DMS79 treated with DMSO at 0.1 percent for 48 hours (cell line): ENCODE measurements at regions not wholly inside any gene's neighbourhood (a gene's known extent, or its start where the extent isn't known, plus 50 kb on each side); places are given as distances from the start of the nearest gene placed in this dataset.

Source experiments
- DNase-seq: peaks from one replicate; lab custom pipeline; 2025; lab: John Stamatoyannopoulos, UW

- DNase-seq = no peak
Observed at GRCh38 chr1:212190169-212190568, 95.0 kb upstream of the PPP2R5A start.

- no peak for DNase-seq
Observed at GRCh38 chr1:212192261-212192998, 92.8 kb upstream of the PPP2R5A start.

DNA sequence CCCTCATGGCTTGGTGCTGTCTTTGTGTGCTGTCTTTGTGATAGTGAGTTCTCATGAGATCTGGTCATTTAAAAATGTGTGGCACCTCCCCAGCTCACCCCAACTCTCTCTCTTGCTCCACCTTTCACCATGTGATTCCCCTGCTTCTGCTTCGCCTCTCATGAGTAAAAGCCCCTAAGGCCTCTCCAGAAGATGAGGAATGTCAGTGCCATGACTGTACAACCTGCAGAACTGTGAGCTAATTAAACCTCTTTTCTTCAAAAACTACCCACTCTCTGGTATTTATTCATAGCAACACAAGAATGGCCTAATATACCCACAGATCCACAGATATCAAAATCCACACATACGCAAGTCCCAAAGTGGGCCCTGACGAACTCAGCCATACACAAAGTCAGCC is 88.9 kb upstream of the PPP2R5A start:
- no peak for DNase-seq

- no peak for DNase-seq
Observed at GRCh38 chr1:212201461-212201860, 83.7 kb upstream of the PPP2R5A start.

DNA sequence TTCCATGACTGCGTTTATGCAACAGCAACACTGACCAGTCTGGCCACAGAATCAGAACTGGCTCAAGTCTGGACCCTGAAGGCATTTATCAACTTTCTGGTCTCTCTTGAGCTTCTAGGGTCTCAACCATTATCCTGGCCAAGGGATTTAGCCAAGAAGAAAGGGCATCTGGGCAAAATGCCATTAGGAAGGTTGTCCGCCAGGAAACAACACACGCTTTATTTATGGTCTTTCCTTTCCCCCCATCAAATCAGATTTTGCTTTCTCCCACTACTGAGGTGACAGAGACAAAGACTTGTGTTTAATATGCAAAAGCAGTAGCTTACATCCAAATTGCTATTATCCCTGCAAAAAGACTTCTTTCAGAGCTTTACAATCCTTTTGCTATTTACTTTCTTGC is 81.6 kb upstream of the PPP2R5A start:
- DNase-seq = no peak

- DNase-seq = no peak
Observed at GRCh38 chr1:212205006-212205405, 80.2 kb upstream of the PPP2R5A start.

DNA sequence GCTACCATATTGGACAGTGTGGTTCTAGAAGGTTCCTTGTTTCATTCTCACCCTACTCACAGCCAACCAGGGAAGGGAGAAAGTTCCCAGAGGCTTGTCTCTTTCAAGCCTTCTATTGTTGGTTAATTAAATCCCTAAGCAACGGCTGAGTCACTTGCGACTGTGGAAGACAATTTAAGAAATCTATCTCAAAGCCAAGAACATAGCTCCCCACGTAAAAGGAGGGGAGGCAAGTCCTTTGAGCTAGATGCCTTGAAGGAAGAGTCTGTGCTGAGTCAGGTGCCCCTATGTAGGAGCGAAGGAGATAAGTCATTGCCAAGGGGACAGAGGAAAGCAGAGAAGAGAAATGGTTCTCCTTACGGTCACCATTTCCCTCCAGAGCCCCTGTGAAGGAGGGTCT is 79.4 kb upstream of the PPP2R5A start:
- DNase-seq = no peak

DNA sequence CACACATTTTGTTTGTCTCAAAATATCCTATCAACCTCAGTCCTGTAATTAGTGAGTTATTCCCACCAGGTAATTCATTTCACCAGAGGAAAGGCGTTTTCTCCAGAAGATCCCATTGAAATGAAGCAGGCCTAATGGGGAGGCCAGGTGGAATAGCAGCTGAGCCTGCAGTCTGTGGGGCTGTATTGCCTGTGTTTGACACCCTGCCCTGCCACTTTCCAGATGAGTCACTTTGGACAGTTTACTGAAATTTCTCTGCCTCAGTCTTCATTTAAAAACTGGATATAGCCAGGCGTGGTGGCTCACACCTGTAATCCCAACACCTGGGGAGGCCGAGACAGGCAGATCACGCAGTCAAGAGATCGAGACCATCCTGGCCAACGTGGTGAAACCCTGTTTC is 78.1 kb upstream of the PPP2R5A start:
- DNase-seq = no peak

GRCh38 chr1:212207822-212208520 is 77.2 kb upstream of the PPP2R5A start:
- no peak for DNase-seq

- DNase-seq = no peak
Observed at GRCh38 chr1:212208978-212209644, 76.1 kb upstream of the PPP2R5A start.

- DNase-seq = no peak
Observed at GRCh38 chr1:212211371-212211770, 73.8 kb upstream of the PPP2R5A start.

- DNase-seq = no peak
Observed at GRCh38 chr1:212212343-212212742, 72.9 kb upstream of the PPP2R5A start.

DNA sequence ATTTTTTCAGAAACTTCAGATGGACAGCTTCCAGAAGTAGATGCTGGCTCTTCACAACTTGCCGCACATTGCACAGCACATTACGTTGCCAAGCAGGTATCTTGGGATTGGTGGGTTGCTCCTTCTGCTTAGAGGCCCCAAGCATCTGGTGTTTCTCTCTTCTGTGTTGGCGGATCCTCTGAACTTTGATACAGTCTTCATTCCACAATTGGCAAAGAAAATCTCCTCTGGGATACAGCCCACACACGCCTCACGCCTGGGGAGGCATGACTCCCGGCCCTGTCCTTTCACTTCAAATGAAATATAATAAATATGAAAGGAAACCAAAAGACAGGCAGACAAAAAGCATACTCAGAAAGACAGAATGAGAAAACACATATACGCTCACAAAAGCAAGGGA is 72.3 kb upstream of the PPP2R5A start:
- no peak for DNase-seq

- DNase-seq = no peak
Observed at GRCh38 chr1:212213784-212214183, 71.4 kb upstream of the PPP2R5A start.

GRCh38 chr1:212214325-212214724 is 70.9 kb upstream of the PPP2R5A start:
- DNase-seq = peak; percentile 65

GRCh38 chr1:212215910-212216309 is 69.3 kb upstream of the PPP2R5A start:
- DNase-seq = no peak

DNA sequence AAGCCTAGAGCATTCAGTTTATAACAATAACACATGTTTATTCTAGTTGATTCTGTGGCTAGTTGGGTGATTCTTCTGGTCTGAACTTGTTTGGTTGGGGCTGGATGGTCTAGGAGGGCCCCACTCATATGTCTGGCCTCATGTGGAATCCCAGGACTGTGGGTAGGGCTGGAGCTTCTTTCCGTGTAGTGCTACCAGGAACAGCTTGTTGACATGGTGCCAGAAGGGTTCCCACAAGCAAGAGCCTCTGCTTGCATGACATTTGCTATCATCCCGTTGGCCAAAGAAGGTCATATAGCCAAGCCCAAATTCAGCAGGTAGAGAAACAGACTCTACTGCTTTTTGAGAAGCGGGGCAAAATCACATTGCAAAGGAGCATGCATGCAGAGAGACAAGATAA is 67.6 kb upstream of the PPP2R5A start:
- no peak for DNase-seq

DNA sequence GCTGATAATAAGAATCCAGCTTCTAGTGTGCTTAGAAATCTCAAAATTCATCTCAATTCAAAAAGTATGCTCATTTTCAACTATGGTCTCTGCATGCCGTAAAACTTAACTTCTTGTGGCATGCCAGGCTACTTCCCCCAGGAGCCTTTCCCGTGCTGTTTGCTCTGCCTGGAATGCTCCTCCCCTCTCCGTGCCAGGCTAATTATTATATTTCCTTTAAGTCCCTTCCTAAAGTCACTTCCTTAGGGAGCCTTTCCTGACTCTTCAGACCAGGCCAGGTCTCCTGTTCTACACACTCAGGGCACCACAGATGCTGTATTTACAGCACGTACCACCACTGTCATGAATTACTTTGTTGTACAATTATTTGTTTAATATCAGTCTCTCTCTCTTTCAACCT is 67.1 kb upstream of the PPP2R5A start:
- DNase-seq = no peak

- no peak for DNase-seq
Observed at GRCh38 chr1:212218911-212219310, 66.3 kb upstream of the PPP2R5A start.

DNA sequence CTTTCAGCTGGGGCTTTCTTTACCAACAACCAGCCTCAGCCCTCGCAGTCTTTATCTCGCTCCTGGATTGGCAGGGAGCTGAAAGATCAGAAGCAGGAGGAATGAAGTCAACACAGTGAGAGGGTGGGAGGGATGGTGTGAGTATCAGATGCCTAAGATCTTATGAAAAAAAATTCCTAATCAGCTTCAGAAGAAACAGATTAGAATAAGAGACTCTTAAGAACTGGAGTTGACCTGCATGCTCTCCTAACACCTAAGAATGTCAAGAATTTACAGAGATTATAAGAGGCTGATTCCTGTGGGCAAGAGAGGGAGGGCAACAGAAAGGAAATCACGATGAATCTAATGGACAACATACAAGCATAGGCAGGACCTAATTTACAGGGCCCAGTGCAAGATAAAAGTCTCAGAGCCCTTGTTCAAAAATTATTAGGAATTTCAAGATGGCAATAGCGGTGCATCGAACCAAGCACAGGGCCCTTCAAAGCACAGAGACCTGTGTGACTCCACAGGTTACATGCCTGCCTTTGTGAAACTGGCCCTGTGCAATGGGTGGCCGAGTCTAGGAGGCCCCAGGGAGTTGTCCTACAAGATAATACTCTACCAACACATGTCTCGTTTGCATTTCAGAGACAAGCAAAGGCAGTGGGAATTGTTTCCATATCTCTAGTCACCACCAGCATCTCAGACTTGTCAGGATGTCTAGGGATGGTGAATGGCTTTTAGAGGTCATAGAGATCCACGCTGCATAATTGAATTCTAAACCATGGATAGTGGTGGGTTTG is 65.3 kb upstream of the PPP2R5A start:
- DNase-seq = no peak

- DNase-seq = no peak
Observed at GRCh38 chr1:212221801-212222200, 63.4 kb upstream of the PPP2R5A start.

DNA sequence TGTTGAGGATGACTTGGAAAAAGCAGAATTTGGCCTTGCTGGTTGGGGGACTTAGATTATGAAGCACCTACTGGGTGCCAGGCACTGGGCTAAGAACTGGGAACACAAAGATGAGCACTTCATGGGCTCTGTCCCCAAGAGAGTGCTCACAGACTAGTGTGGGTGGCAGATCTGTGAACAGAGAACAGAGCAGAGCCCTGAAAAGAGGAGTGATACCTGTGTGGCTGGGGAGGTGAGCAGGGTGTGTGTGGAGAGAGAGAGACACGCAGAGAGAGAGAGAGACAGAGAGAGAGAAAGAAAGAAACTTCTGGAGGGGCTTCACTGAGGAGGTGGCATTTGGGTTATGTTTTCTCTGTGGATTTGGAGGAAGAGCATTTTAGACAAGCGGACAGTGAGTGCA is 61.1 kb upstream of the PPP2R5A start:
- DNase-seq = no peak
